ENCODE measurements at regions not wholly inside any gene's neighbourhood (a gene's known extent, or its start where the extent isn't known, plus 50 kb on each side); places are given as distances from the start of the nearest gene placed in this dataset.
"Not testable (repeated sequence)": the region's sequence is repeated elsewhere in the genome, so short reads cannot be mapped to it uniquely, and the experiment has no call there.

DNA sequence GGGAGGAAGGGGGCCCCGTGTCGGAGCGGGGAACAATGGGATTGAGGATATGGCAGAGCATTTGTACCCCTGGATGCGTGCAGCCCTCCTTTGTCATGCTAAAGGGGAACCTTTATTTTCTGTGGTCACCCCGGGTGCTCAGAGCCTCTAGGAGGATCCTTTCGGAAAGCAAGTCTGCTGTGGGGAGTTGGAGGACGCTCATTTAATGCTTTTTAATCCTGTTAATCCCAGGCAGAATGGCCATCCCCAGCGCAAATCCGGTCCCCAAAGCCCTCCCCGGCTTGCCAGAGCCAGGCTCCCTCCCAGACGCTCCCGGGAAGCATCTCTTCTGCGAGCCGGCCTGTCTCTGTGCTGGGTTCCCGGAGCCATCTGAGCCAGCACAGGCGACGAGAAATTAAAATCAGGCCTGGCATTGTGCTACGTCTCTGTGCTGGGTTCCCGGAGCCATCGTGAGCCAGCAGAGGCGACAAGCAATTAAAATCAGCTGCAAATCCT is 113.2 kb upstream of the PPP2R3B start:
- H3K4me1 Mint-ChIP-seq (ENCODE audit: low read depth): no peaks in the 10 kb centered on the region
- H3K9me3 Mint-ChIP-seq: peaks cover 18% of the 10 kb centered on the region
- intact Hi-C loops (cut with micrococcal nuclease): no loop called here
- no peak overlapping the region for H3K27ac Mint-ChIP-seq
- H3K27me3 Mint-ChIP-seq: peaks cover 18% of the 10 kb centered on the region
- no peaks in the 10 kb centered on the region for H3K36me3 Mint-ChIP-seq (ENCODE audit: low read depth)
- no peak overlapping the region for H3K4me3 Mint-ChIP-seq

DNA sequence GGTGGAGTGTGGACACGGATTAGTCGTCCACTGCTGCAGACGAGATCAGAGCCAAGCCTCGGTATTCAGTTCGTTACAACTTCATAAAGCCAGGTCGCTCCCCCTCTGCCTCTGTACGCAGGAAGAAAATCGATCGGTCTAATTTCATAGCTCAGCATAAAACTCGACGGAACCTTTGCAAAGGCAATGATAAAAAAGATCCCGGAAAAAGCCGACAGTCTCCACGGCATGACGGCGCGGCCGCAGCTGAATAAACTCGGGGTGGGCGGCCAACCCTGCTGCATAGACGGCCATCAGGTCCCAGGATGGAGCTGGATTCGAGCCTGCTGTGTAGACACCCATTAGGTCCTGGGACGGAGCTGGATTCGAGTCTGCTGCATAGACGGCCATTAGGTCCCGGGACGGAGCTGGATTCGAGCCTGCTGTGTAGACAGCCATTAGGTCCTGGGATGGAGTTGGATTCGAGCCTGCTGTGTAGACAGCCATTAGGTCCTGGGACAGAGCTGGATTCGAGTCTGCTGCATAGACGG is 113.8 kb upstream of the PPP2R3B start:
- H3K9me3 Mint-ChIP-seq: peaks cover 18% of the 10 kb centered on the region
- no peaks in the 10 kb centered on the region for H3K4me1 Mint-ChIP-seq (ENCODE audit: low read depth)
- intact Hi-C loops (cut with micrococcal nuclease): no loop called here
- H3K27me3 Mint-ChIP-seq: peaks cover 18% of the 10 kb centered on the region
- H3K36me3 Mint-ChIP-seq (ENCODE audit: low read depth): no peaks in the 10 kb centered on the region
- H3K4me3 Mint-ChIP-seq: no peak overlapping the region
- no peak overlapping the region for H3K27ac Mint-ChIP-seq

DNA sequence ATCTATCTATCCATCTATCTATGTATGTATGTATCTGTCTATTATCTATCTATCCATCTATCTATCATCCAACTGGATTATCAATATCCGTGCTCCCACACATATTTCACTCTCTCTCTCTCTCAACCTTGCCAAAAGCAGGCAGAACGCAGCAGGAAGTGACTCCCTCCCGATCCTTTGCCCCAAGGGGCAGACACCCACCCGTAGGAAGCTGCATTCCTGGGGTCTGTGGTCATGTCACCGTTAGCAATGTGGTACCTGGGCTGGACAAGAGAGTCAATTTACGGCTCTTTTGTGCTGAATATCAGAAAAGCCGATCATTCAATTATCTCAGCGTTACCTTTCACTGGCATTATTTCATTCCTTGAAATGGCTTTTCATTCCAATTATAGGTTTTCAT is 119.6 kb upstream of the PPP2R3B start:
- no peaks in the 10 kb centered on the region for H3K36me3 Mint-ChIP-seq (ENCODE audit: low read depth)

DNA sequence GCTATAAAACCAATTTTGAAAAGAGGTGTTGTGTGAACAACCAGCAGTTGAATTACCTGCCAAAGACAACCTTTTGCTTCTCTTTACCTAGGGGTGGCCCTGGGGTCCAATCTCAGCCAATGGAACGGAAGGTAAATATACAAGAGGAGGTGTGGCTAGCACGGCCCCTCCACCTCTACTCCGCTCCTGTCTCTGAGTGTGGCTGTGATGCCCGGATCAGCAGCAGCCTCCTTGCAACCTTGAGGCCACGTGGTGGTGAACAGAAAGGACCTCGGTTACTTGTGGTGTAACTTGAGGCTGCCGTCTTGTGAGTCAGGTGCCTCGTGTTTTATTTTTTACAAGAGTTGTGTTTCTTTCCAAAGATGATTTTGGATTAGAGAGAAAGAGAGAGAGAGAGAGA is 121.5 kb upstream of the PPP2R3B start:
- H3K27me3 Mint-ChIP-seq: peaks cover 1% of the 10 kb centered on the region
- H3K27ac Mint-ChIP-seq: no peak overlapping the region
- H3K9me3 Mint-ChIP-seq: peaks cover 18% of the 10 kb centered on the region
- no peak overlapping the region for H3K4me3 Mint-ChIP-seq
- H3K4me1 Mint-ChIP-seq (ENCODE audit: low read depth): no peaks in the 10 kb centered on the region
- H3K36me3 Mint-ChIP-seq (ENCODE audit: low read depth): no peaks in the 10 kb centered on the region
- intact Hi-C loops (cut with micrococcal nuclease): no loop called here

More for the DNA sequence above, 119.6 kb upstream of the PPP2R3B start:
- Mint-ChIP-seq H3K4me3 (no peak overlapping the region), H3K27ac (no peak overlapping the region), H3K27me3 (peaks cover 4% of the 10 kb centered on the region), H3K9me3 (peaks cover 35% of the 10 kb centered on the region), H3K4me1 (ENCODE audit: low read depth) (no peaks in the 10 kb centered on the region)
- intact Hi-C loops (cut with micrococcal nuclease): no loop called here

DNA sequence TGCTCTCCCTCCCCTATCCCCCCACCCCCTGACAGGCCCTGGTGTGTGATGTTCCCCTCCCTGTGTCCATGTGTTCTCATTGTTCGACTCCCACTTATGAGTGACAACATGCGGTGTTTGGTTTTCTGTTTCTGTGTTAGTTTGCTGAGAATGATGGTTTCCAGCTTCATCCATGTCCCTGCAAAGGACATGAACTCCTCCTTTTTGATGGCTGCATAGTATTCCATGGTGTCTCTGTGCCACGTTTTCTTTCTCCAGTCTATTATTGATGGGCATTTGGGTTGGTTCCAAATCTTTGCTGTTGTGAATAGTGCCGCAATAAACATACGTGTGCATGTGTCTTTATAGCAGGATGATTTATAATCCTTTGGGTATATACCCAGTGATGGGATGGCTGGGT is 121.8 kb upstream of the SHOX start:
- H3K36me3 Mint-ChIP-seq (ENCODE audit: low read depth); intact Hi-C loops (cut with micrococcal nuclease): not testable (repeated sequence)
- H3K9me3 Mint-ChIP-seq: peaks cover 18% of the 10 kb centered on the region

DNA sequence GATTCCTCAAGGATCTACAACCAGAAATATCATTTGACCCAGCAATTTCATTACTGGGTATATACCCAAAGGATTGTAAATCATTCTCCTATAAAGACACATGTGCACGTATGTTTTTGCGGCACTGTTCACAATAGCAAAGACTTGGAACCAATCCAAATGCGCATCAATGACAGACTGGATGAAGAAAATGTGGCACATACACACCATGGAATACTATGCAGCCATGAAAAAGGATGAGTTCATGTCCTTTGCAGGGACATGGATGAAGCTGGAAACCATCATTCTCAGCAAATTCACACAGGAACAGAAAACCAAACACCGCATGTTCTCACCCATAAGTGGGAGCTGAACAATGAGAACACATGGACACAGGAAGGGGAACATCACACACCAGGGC is 119.5 kb upstream of the SHOX start:
- H3K4me1 Mint-ChIP-seq (ENCODE audit: low read depth); H3K27me3 Mint-ChIP-seq; intact Hi-C loops (cut with micrococcal nuclease); H3K36me3 Mint-ChIP-seq (ENCODE audit: low read depth); H3K27ac Mint-ChIP-seq; H3K4me3 Mint-ChIP-seq: not testable (repeated sequence)
- peaks cover 18% of the 10 kb centered on the region for H3K9me3 Mint-ChIP-seq

More for the DNA sequence above, 121.8 kb upstream of the SHOX start:
- not testable (repeated sequence) for H3K27me3 Mint-ChIP-seq; H3K4me3 Mint-ChIP-seq; H3K27ac Mint-ChIP-seq; H3K4me1 Mint-ChIP-seq (ENCODE audit: low read depth)

DNA sequence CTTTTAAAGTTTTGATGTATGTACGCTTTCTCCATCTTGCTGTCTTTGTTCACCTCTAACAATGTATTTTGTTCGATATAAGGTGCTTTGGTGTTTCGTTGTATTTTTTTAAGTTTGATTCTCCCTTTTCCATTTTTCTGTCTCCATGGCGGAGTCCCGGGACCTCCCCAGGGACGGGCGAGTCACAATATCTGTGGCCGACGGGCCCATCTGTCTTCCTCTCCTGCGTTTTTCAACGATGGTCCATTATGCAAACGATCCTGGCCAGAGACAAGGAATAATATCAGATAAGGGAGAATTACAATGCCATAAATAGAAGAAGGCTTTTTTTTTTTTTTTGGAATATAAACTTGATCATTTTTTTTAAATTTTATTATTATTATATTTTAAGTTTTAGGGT is 112.3 kb upstream of the SHOX start:
- Mint-ChIP-seq H3K4me1 (ENCODE audit: low read depth) (no peaks in the 10 kb centered on the region), H3K36me3 (ENCODE audit: low read depth) (no peaks in the 10 kb centered on the region), H3K27ac (no peak overlapping the region), H3K4me3 (no peak overlapping the region), H3K9me3 (no peaks in the 10 kb centered on the region), H3K27me3 (peaks cover 1% of the 10 kb centered on the region)
- intact Hi-C loops (cut with micrococcal nuclease): no loop called here

DNA sequence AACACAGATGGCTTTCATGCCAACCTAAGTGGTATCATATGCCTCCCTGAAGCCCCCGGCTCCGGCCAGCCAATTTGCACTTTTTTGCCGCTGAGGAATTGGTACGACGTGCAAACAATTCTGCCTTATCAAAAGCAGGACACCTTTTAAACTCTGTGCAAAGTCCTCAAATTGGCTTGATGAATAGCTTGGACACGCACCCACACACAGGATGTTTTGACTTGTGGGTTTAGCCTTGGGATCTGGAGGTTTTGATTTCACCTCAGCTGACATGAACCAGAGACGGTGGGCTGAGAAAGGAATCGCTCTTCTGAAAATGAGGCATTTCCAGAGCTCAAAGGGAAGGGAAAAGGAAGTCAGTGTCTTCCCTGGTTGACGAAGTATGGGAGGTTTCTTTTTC is 110.8 kb upstream of the SHOX start:
- intact Hi-C loops (cut with micrococcal nuclease): no loop called here
- Mint-ChIP-seq H3K36me3 (ENCODE audit: low read depth) (no peaks in the 10 kb centered on the region), H3K9me3 (peaks cover 10% of the 10 kb centered on the region), H3K4me1 (ENCODE audit: low read depth) (no peaks in the 10 kb centered on the region), H3K27ac (no peak overlapping the region), H3K27me3 (peaks cover 1% of the 10 kb centered on the region), H3K4me3 (no peak overlapping the region)

DNA sequence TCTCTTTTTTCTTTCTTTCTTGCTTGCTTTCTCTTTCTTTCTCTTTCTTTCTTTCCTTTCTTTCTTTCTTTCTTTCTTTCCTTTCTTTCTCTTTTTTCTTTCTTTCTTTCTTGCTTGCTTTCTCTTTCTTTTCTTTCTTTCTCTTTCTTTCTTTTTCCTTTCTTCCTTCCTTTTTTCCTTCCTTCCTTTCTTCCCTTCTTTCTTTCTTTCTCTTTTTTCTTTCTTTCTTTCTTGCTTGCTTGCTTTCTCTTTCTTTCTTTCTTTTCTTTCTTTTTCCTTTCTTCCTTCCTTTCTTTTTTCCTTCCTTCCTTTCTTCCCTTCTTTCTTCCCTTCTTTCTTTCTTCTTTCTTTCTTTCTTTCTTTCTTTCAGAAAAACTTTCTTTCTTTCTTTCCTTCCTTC is 108.1 kb upstream of the SHOX start:
- Mint-ChIP-seq H3K4me3 (no peak overlapping the region), H3K36me3 (ENCODE audit: low read depth) (no peaks in the 10 kb centered on the region), H3K27ac (no peak overlapping the region), H3K27me3 (no peaks in the 10 kb centered on the region), H3K9me3 (peaks cover 35% of the 10 kb centered on the region), H3K4me1 (ENCODE audit: low read depth) (no peaks in the 10 kb centered on the region)
- intact Hi-C loops (cut with micrococcal nuclease): no loop called here

DNA sequence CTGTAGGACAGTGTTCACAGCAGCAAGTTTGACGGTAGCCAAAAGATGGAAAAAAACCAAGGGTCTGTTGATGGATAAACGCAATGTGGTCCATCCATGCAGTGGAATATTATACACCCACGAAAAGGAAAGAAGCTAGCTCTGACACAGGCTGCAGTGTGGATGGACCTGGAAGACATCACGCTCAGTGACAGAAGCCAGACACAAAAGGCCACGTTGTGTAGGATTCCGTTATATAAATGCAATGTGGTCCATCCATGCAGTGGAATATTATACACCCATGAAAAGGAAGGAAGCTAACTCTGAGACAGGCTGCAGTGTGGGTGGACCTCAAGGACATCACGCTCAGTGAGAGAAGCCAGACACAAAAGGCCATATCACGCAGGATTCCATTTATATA is 105.5 kb upstream of the SHOX start:
- Mint-ChIP-seq H3K36me3 (ENCODE audit: low read depth) (peaks cover 6% of the 10 kb centered on the region), H3K4me3 (no peak overlapping the region), H3K4me1 (ENCODE audit: low read depth) (no peaks in the 10 kb centered on the region), H3K27ac (no peak overlapping the region), H3K27me3 (no peaks in the 10 kb centered on the region), H3K9me3 (peaks cover 56% of the 10 kb centered on the region)
- intact Hi-C loops (cut with micrococcal nuclease): no loop called here

DNA sequence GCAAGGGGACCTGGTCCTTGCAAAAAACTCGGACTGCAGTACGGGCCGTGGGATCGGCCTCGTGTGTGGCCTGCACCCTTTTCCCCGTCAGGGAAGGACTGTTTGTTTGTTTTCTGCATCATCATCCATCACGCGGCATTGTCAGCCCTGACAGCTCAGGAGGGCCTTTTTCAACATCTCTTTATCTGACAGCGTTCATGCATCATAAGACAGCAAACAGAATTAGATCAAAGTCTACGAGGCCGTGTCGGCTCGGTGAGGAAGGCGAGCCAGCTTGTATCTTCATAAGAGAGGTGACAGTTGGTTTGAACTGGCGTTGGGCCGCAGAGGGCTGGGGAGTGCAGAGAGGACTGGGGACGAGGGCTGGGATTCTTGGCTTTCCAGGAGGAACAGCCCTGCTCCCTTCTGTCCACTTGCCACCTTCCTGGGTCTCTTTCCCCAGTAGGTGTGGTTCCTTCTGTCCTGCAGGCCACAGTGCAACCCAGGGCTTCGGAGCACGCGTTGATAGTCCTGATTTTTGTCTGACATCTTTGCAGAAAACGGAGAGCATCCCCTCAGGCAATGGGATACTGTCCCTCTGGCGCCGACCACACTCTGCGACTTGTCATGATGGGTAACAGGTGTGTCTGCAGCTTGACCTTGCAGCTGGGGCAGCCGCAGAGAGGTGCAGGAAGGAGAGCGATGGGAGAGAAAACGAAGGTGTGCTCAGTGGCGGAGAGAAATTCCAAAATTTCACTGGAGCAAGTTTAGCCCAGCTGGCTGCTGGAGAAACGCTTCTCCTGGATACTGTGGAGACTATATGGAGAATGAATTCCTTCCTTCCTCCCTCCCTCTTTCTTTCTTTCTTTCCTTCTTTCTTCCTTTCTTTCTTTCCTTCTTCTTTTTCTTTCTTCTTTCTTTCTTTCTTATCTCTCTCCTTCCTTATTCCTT is 104.0 kb upstream of the SHOX start:
- H3K4me3 Mint-ChIP-seq: no peak overlapping the region
- intact Hi-C loops (cut with micrococcal nuclease): no loop called here
- H3K4me1 Mint-ChIP-seq (ENCODE audit: low read depth): no peaks in the 10 kb centered on the region
- peaks cover 66% of the 10 kb centered on the region for H3K9me3 Mint-ChIP-seq
- peaks cover 6% of the 10 kb centered on the region for H3K36me3 Mint-ChIP-seq (ENCODE audit: low read depth)
- no peak overlapping the region for H3K27ac Mint-ChIP-seq
- H3K27me3 Mint-ChIP-seq: no peaks in the 10 kb centered on the region

DNA sequence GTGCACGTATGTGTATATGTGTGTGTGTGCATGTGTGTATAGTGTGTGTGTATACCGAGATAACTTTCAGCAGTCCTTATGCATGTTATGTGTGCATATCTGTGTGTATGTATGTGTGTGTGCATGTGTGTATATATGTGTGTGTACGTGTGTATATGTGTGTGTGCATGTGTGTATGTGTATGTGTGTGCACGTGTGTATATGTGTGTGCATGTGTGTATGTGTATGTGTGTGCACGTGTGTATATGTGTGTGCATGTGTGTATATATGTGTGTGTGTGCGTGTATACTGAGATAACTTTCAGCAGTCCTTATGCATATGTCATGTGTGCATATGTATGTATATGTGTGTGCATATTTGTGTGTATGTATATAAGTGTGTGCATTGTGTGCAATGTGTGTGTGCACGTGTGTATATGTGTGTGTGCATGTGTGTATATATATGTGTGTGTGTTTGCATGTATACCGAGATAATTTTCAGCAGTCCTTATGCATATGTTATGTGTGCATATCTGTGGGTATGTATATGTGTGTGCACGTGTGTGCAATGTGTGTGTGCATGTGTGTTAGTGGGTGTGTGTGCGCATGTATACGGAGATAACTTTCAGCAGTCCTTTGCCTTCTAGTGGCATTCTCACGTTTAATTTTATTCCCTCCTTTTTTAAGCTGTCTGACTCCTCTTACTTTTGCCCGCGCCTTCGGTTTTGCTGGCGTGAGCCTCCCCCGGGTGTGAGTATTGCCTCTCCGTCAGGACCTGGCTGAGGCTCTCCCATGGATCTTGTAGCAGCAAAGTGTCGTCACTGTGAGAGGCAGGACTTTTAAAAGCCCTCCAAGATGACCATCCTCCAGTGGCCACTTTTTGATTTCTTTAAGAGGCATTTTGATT is 99.6 kb upstream of the SHOX start:
- H3K36me3 Mint-ChIP-seq (ENCODE audit: low read depth): peaks cover 6% of the 10 kb centered on the region
- H3K27ac Mint-ChIP-seq: no peak overlapping the region
- no peaks in the 10 kb centered on the region for H3K4me1 Mint-ChIP-seq (ENCODE audit: low read depth)
- intact Hi-C loops (cut with micrococcal nuclease): no loop called here
- H3K27me3 Mint-ChIP-seq: no peaks in the 10 kb centered on the region
- no peak overlapping the region for H3K4me3 Mint-ChIP-seq
- peaks cover 45% of the 10 kb centered on the region for H3K9me3 Mint-ChIP-seq

DNA sequence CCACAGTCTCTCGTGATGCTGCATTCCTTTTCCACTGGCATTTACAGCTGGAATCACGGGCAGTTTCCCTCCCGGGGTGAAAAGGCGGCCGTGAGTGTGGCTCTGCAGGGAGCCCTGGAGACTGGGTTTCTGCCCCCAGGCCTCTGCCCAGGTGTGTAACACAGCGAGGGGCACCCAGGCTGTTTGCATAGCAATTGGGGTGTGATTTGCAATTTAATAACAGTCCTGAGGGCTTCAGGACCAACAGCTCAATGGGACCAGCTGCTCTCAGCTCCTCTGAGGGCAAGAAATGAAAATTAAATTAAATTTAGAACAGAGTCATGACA is 99.0 kb upstream of the SHOX start:
- intact Hi-C loops (cut with micrococcal nuclease): no loop called here

DNA sequence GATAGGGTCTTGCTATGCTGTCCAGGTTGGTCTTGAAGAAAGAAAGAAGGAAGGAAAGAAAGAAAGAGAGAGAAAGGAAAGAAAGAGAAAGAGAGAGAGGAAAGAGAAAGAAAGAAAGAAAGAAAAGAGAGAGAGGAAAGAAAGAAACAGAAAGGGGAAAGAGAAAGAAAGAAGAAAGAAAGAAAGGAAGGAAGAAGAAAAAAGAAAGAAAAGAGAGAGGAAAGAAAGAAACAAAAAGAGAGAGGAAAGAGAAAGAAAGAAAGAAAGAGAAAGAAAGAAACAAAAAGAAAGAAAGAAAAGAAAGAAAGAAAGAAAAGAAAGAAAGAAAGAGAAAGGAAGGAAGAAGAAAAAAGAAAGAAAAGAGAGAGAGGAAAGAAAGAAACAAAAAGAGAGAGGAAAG is 95.8 kb upstream of the SHOX start:
- Mint-ChIP-seq H3K4me1 (ENCODE audit: low read depth) (no peaks in the 10 kb centered on the region), H3K36me3 (ENCODE audit: low read depth) (no peaks in the 10 kb centered on the region), H3K9me3 (peaks cover 14% of the 10 kb centered on the region), H3K27me3 (no peaks in the 10 kb centered on the region), H3K27ac (no peak overlapping the region), H3K4me3 (no peak overlapping the region)
- intact Hi-C loops (cut with micrococcal nuclease): no loop called here

More for the DNA sequence above, 99.0 kb upstream of the SHOX start:
- no peaks in the 10 kb centered on the region for H3K27me3 Mint-ChIP-seq
- H3K4me1 Mint-ChIP-seq (ENCODE audit: low read depth): no peaks in the 10 kb centered on the region
- no peak overlapping the region for H3K27ac Mint-ChIP-seq
- H3K36me3 Mint-ChIP-seq (ENCODE audit: low read depth): peaks cover 6% of the 10 kb centered on the region
- H3K4me3 Mint-ChIP-seq: no peak overlapping the region
- peaks cover 39% of the 10 kb centered on the region for H3K9me3 Mint-ChIP-seq

All from dendritic cell treated with granulocyte-macrophage colony-stimulating factor and Interleukin-4, amounts not matched to agents 40 ng/mL and 50 ng/mL, for 4 days (primary cell).